Fibroblast of pulmonary artery (primary cell): ENCODE measurements at regions not wholly inside any gene's neighbourhood (a gene's known extent, or its start where the extent isn't known, plus 50 kb on each side); places are given as distances from the start of the nearest gene placed in this dataset.
"Not testable (repeated sequence)": the region's sequence is repeated elsewhere in the genome, so short reads cannot be mapped to it uniquely, and the experiment has no call there.

ENCODE experiments used
- DNase-seq: peaks from one replicate; pipeline ENCODE4 v3.0.0-alpha.2; 2010; ENCODE audit warnings: low read depth
- H3K4me3 ChIP-seq: replicated peaks from 2 replicates; pipeline ENCODE4 v1.5.1; 2011; ENCODE audit warnings: low read depth, mild to moderate bottlenecking, control low read depth, low read length, moderate library complexity
- CTCF ChIP-seq: IDR thresholded peaks from 2 replicates; pipeline ENCODE4 v1.5.1; 2011; ENCODE audit warnings: mild to moderate bottlenecking, control low read depth, low read length, inconsistent platforms; ENCODE audit errors: missing control alignments

- DNase-seq, result no peak
- H3K4me3 ChIP-seq, result no peak overlapping the region
- no peak for TF ChIP-seq CTCF
Measured at GRCh38 chrX:95911062-95911461, 773.6 kb upstream of the DIAPH2 start.

GRCh38 chrX:95919605-95920004 lies 765.0 kb upstream of the DIAPH2 start:
- no peak overlapping the region for H3K4me3 ChIP-seq
- no peak for TF ChIP-seq CTCF
- DNase-seq, result no peak

- TF ChIP-seq CTCF, result no peak
- no peak overlapping the region for H3K4me3 ChIP-seq
- DNase-seq, result no peak
Measured at GRCh38 chrX:95945528-95945927, 739.1 kb upstream of the DIAPH2 start.

GRCh38 chrX:95949588-95949987 lies 735.1 kb upstream of the DIAPH2 start:
- TF ChIP-seq CTCF, result no peak
- no peak for DNase-seq
- no peak overlapping the region for H3K4me3 ChIP-seq

GRCh38 chrX:95950679-95951078 lies 734.0 kb upstream of the DIAPH2 start:
- DNase-seq, result no peak
- H3K4me3 ChIP-seq, result no peak overlapping the region
- no peak for TF ChIP-seq CTCF

- H3K4me3 ChIP-seq, result no peak overlapping the region
- TF ChIP-seq CTCF, result no peak
- DNase-seq, result no peak
Measured at GRCh38 chrX:95953564-95953963, 731.1 kb upstream of the DIAPH2 start.

- H3K4me3 ChIP-seq, result no peak overlapping the region
- no peak for TF ChIP-seq CTCF
- DNase-seq, result no peak
Measured at GRCh38 chrX:95956745-95957144, 727.9 kb upstream of the DIAPH2 start.

GRCh38 chrX:95973456-95974095 lies 711.1 kb upstream of the DIAPH2 start:
- not testable (repeated sequence) for H3K4me3 ChIP-seq, DNase-seq
